Sigmoid colon (tissue), 6 donors: ENCODE measurements at regions not wholly inside any gene's neighbourhood (a gene's known extent, or its start where the extent isn't known, plus 50 kb on each side); places are given as distances from the start of the nearest gene placed in this dataset.
"Not testable (repeated sequence)": the region's sequence is repeated elsewhere in the genome, so short reads cannot be mapped to it uniquely, and the experiment has no call there.

ENCODE experiments used
- DNase-seq: peaks from one replicate; pipeline ENCODE4 v3.0.0-alpha.2; 2019
- H3K27ac ChIP-seq, 4 donors: fragments of 200-600 bp; sonication (generic); one replicate each; pipeline ENCODE4 v1.5.1; 2016 to 2019; ENCODE audit warnings: mild to moderate bottlenecking in 1 of 4
- H3K27me3 ChIP-seq, 3 donors: fragments of 200-600 bp; sonication (generic); one replicate each; pipeline ENCODE4 v1.5.1; 2019; ENCODE audit warnings: mild to moderate bottlenecking in 1 of 3
- H3K36me3 ChIP-seq, 4 donors: fragments of 200-600 bp; sonication (generic); one replicate each; pipeline ENCODE4 v1.5.1; 2016 to 2019
- H3K4me1 ChIP-seq, 4 donors: fragments of 200-600 bp; sonication (generic); one replicate each; pipeline ENCODE4 v1.5.1; 2017 to 2019
- H3K4me3 ChIP-seq, 4 donors: fragments of 200-600 bp; sonication (generic); one replicate each; pipeline ENCODE4 v1.5.1; 2017 to 2019; ENCODE audit warnings: mild to moderate bottlenecking in 2 of 4, moderate library complexity in 1 of 4
- H3K9me3 ChIP-seq, 4 donors: fragments of 200-600 bp in 3 of 4; sonication (generic) in 3 of 4; one replicate each; pipeline versions ENCODE4 v1.5.1 to v1.6.1; 2013 to 2019
- CTCF ChIP-seq, 4 experiments: fragments of 450-650 bp in 3 of 4; fragments of 200-600 bp in 1 of 4; IDR thresholded peaks; one replicate each; pipeline ENCODE4 v1.5.1; 2016 to 2019; ENCODE audit warnings: antibody characterized with exemption in 4 of 4, mild to moderate bottlenecking in 3 of 4, moderate library complexity in 2 of 4
- EP300 ChIP-seq, 4 donors: sonication (generic); formaldehyde crosslinking; IDR thresholded peaks; one replicate each; pipeline ENCODE4 v1.6.1; 2017; ENCODE audit warnings: antibody characterized with exemption in 4 of 4
- POLR2A ChIP-seq, 2 donors: fragments of 450-650 bp; IDR thresholded peaks; one replicate each; pipeline ENCODE4 v1.6.1; 2016; ENCODE audit warnings: antibody characterized with exemption in 2 of 2, mild to moderate bottlenecking in 2 of 2, moderate library complexity in 2 of 2
- POLR2AphosphoS5 ChIP-seq, 4 donors: sonication (generic); formaldehyde crosslinking; IDR thresholded peaks; one replicate each; pipeline ENCODE4 v1.6.1; 2017; ENCODE audit warnings: antibody characterized with exemption in 4 of 4
- WGBS, 2 donors: extraction: QIAGEN DNeasy Blood & Tissue Kit; methylation state at CpG; one replicate each; pipeline ENCODE4 v1.1.7; 2013; 5-methylcytosine and 5-hydroxymethylcytosine counted together
- intact Hi-C: fragments of 100-400 bp; cut with DNase I; formaldehyde crosslinking; loops from one replicate; pipeline ENCODE4 v1.15.1; 2023
- donor health status: healthy with polysubstance abuse.
- donor health status: healthy.

GRCh38 chr12:75658286-75658685 is 146.9 kb upstream of the KRR1 start:
- no peak for DNase-seq
- TF ChIP-seq EP300 (IDR thresholded peaks at IDR 0.05) (no peak), POLR2AphosphoS5 (IDR thresholded peaks at IDR 0.05) (no peak), CTCF (IDR thresholded peaks at IDR 0.05) (no peak), POLR2A (IDR thresholded peaks at IDR 0.05) (no peak)
- Histone ChIP-seq H3K27me3 (no peaks in the 10 kb centered on the region), H3K9me3 (no peaks in the 10 kb centered on the region), H3K27ac (no peak overlapping the region), H3K4me1 (no peaks in the 10 kb centered on the region), H3K36me3 (no peaks in the 10 kb centered on the region), H3K4me3 (no peak overlapping the region)
- intact Hi-C loops = no loop called here

GRCh38 chr12:75657831-75658230 is 146.4 kb upstream of the KRR1 start:
- intact Hi-C loops = no loop called here
- no peak for TF ChIP-seq POLR2A (IDR thresholded peaks at IDR 0.05)
- no peak for TF ChIP-seq EP300 (IDR thresholded peaks at IDR 0.05)
- no peak for TF ChIP-seq POLR2AphosphoS5 (IDR thresholded peaks at IDR 0.05)
- no peak for TF ChIP-seq CTCF (IDR thresholded peaks at IDR 0.05)
- H3K36me3 ChIP-seq = no peaks in the 10 kb centered on the region
- no peak overlapping the region for H3K4me3 ChIP-seq
- WGBS, 2 donors = 87 to 89% methylated on average over 2 of the region's 2 CpGs
- no peaks in the 10 kb centered on the region for H3K4me1 ChIP-seq
- no peak for DNase-seq
- no peaks in the 10 kb centered on the region for H3K27me3 ChIP-seq
- no peak overlapping the region for H3K27ac ChIP-seq
- no peaks in the 10 kb centered on the region for H3K9me3 ChIP-seq

DNA sequence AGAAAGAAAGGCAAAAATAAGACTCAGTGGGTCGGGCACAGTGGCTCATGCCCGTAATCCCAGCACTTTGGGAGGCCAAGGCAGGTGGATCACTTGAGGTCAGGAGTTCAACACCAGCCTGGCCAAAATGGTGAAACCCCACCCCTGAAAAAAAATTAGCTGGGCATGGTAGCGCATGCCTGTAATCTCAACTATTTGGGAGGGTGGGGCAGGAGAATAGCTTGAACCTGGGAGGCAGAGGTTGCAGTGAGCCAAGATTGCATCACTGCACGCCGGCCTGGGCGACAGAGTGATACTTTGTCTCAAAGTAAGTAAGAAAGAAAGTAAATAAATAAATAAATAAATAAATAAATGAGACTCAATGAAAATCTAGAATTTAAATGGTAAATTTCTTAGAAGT is 145.9 kb upstream of the KRR1 start:
- intact Hi-C loops, H3K9me3 ChIP-seq, H3K27ac ChIP-seq, H3K4me1 ChIP-seq, H3K36me3 ChIP-seq, DNase-seq, H3K4me3 ChIP-seq, H3K27me3 ChIP-seq: not testable (repeated sequence)
- 92 to 96% methylated on average over 6 of the region's 6 CpGs for WGBS, 2 donors

GRCh38 chr12:75656648-75657047 is 145.2 kb upstream of the KRR1 start:
- H3K9me3 ChIP-seq = no peaks in the 10 kb centered on the region
- WGBS, 2 donors = 83 to 89% methylated on average over 1 of the region's 1 CpG

GRCh38 chr12:75656210-75656609 is 144.8 kb upstream of the KRR1 start:
- Histone ChIP-seq H3K27me3 (no peaks in the 10 kb centered on the region), H3K36me3 (no peaks in the 10 kb centered on the region), H3K4me3 (no peak overlapping the region), H3K4me1 (no peaks in the 10 kb centered on the region), H3K9me3 (no peaks in the 10 kb centered on the region), H3K27ac (no peak overlapping the region)
- no peak for TF ChIP-seq CTCF (IDR thresholded peaks at IDR 0.05)
- TF ChIP-seq EP300 (IDR thresholded peaks at IDR 0.05) = no peak
- TF ChIP-seq POLR2A (IDR thresholded peaks at IDR 0.05) = no peak
- no peak for TF ChIP-seq POLR2AphosphoS5 (IDR thresholded peaks at IDR 0.05)
- DNase-seq = no peak
- intact Hi-C loops = no loop called here

More at GRCh38 chr12:75656648-75657047, 145.2 kb upstream of the KRR1 start:
- Histone ChIP-seq H3K27ac (no peak overlapping the region), H3K4me3 (no peak overlapping the region), H3K27me3 (no peaks in the 10 kb centered on the region), H3K4me1 (no peaks in the 10 kb centered on the region), H3K36me3 (no peaks in the 10 kb centered on the region)
- TF ChIP-seq CTCF (IDR thresholded peaks at IDR 0.05) (no peak), EP300 (IDR thresholded peaks at IDR 0.05) (no peak), POLR2A (IDR thresholded peaks at IDR 0.05) (no peak), POLR2AphosphoS5 (IDR thresholded peaks at IDR 0.05) (no peak)
- no peak for DNase-seq
- intact Hi-C loops = no loop called here
